HL-60 (cell line): ENCODE measurements at regions not wholly inside any gene's neighbourhood (a gene's known extent, or its start where the extent isn't known, plus 50 kb on each side); places are given as distances from the start of the nearest gene placed in this dataset.

Source experiments
- DNase-seq, 2 experiments: peaks; one replicate each; pipeline ENCODE4 v3.0.0-alpha.2; 2010 to 2020; ENCODE audit warnings: low read depth in 1 of 2, low spot score in 1 of 2
- H3K27ac ChIP-seq: fragments of 250-450 bp; sonication (Bioruptor Pico); replicated peaks from 2 replicates; pipeline ENCODE4 v1.5.1; 2020; ENCODE audit warnings: mild to moderate bottlenecking, moderate library complexity
- H3K27me3 ChIP-seq: fragments of 250-450 bp; sonication (Bioruptor Pico); 2 replicates; pipeline ENCODE4 v1.5.1; 2021; ENCODE audit warnings: mild to moderate bottlenecking, moderate library complexity; ENCODE audit not compliant: insufficient read depth, poor library complexity, severe bottlenecking
- H3K4me3 ChIP-seq: replicated peaks from 2 replicates; pipeline ENCODE4 v1.5.1; 2011; ENCODE audit warnings: mild to moderate bottlenecking, control low read depth, low read length; ENCODE audit not compliant: insufficient read depth
- GABPA ChIP-seq: IDR thresholded peaks from 2 replicates; pipeline ENCODE4 v1.6.1; 2012; ENCODE audit warnings: low read depth
- POLR2AphosphoS5 ChIP-seq: IDR thresholded peaks from 2 replicates; pipeline ENCODE4 v1.6.1; 2012; ENCODE audit warnings: low read depth
- SPI1 ChIP-seq: IDR thresholded peaks from 2 replicates; pipeline ENCODE4 v1.6.1; 2012; ENCODE audit warnings: low read depth, mild to moderate bottlenecking, borderline replicate concordance
- TF ChIP-seq, protein P1 (sequence below): IDR thresholded peaks from one replicate; pipeline ENCODE4 v1.5.1; 2011; ENCODE audit warnings: low read length, control low read depth, inconsistent platforms; ENCODE audit not compliant: insufficient read depth
- TF ChIP-seq, protein P2 (sequence below): IDR thresholded peaks from 2 replicates; pipeline ENCODE4 v1.6.1; 2012; ENCODE audit warnings: low read depth; ENCODE audit not compliant: insufficient replicate concordance

GRCh38 chr11:104594228-104594958, 303.9 kb downstream of the CASP12 start:
- H3K27ac ChIP-seq, result no peak overlapping the region
- DNase-seq, result no peak
- H3K4me3 ChIP-seq, result no peak overlapping the region
- TF ChIP-seq, protein P1, sequence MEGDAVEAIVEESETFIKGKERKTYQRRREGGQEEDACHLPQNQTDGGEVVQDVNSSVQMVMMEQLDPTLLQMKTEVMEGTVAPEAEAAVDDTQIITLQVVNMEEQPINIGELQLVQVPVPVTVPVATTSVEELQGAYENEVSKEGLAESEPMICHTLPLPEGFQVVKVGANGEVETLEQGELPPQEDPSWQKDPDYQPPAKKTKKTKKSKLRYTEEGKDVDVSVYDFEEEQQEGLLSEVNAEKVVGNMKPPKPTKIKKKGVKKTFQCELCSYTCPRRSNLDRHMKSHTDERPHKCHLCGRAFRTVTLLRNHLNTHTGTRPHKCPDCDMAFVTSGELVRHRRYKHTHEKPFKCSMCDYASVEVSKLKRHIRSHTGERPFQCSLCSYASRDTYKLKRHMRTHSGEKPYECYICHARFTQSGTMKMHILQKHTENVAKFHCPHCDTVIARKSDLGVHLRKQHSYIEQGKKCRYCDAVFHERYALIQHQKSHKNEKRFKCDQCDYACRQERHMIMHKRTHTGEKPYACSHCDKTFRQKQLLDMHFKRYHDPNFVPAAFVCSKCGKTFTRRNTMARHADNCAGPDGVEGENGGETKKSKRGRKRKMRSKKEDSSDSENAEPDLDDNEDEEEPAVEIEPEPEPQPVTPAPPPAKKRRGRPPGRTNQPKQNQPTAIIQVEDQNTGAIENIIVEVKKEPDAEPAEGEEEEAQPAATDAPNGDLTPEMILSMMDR, result no peak
- TF ChIP-seq POLR2AphosphoS5 (no peak), GABPA (no peak), SPI1 (no peak)
- TF ChIP-seq, protein P2, sequence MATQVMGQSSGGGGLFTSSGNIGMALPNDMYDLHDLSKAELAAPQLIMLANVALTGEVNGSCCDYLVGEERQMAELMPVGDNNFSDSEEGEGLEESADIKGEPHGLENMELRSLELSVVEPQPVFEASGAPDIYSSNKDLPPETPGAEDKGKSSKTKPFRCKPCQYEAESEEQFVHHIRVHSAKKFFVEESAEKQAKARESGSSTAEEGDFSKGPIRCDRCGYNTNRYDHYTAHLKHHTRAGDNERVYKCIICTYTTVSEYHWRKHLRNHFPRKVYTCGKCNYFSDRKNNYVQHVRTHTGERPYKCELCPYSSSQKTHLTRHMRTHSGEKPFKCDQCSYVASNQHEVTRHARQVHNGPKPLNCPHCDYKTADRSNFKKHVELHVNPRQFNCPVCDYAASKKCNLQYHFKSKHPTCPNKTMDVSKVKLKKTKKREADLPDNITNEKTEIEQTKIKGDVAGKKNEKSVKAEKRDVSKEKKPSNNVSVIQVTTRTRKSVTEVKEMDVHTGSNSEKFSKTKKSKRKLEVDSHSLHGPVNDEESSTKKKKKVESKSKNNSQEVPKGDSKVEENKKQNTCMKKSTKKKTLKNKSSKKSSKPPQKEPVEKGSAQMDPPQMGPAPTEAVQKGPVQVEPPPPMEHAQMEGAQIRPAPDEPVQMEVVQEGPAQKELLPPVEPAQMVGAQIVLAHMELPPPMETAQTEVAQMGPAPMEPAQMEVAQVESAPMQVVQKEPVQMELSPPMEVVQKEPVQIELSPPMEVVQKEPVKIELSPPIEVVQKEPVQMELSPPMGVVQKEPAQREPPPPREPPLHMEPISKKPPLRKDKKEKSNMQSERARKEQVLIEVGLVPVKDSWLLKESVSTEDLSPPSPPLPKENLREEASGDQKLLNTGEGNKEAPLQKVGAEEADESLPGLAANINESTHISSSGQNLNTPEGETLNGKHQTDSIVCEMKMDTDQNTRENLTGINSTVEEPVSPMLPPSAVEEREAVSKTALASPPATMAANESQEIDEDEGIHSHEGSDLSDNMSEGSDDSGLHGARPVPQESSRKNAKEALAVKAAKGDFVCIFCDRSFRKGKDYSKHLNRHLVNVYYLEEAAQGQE, result no peak
- no peaks in the 10 kb centered on the region for H3K27me3 ChIP-seq

DNA sequence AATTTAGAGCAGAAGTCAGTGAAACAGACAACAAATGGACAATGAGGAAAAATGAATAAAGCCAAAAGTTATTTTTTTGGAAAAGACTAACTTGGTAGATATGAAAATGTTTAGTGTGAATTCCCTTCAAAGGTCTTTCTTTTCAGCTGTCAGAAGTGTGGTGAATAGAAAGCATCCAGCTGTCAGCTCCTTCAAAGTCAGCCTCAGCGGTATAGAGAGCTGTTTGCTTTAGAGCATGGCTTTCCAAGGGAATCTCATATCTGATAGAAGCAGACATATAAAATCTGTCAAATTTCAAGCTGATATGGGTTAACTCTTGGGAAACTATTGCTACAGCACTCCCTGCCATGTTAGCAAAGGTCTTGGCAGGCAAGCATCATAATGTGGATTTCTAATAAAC, 309.3 kb downstream of the CASP12 start:
- TF ChIP-seq, protein P2, result no peak
- TF ChIP-seq, protein P1, result no peak
- no peak for TF ChIP-seq SPI1
- TF ChIP-seq GABPA, result no peak
- no peak for TF ChIP-seq POLR2AphosphoS5
- Histone ChIP-seq H3K27me3 (no peaks in the 10 kb centered on the region), H3K4me3 (no peak overlapping the region), H3K27ac (no peak overlapping the region)
- DNase-seq, result no peak

GRCh38 chr11:104588446-104588845, 309.8 kb downstream of the CASP12 start:
- Histone ChIP-seq H3K27ac (no peak overlapping the region), H3K27me3 (no peaks in the 10 kb centered on the region), H3K4me3 (no peak overlapping the region)
- TF ChIP-seq, protein P1, result no peak
- TF ChIP-seq, protein P2, result no peak
- no peak for TF ChIP-seq SPI1
- no peak for TF ChIP-seq GABPA
- TF ChIP-seq POLR2AphosphoS5, result no peak
- DNase-seq, result no peak
